Duodenal mucosa (tissue), 2 donors: ENCODE measurements at regions not wholly inside any gene's neighbourhood (a gene's known extent, or its start where the extent isn't known, plus 50 kb on each side); places are given as distances from the start of the nearest gene placed in this dataset.

Experiments used
- H3K27ac ChIP-seq: one replicate; pipeline ENCODE4 v1.7.0; 2013; ENCODE audit warnings: low read depth, low read length
- H3K27me3 ChIP-seq, 2 donors: one replicate each; pipeline ENCODE4 v1.7.0; 2013; ENCODE audit warnings: low read length in 2 of 2, control low read depth in 1 of 2; ENCODE audit not compliant: insufficient read depth in 2 of 2, control insufficient read depth in 1 of 2
- H3K36me3 ChIP-seq, 2 donors: one replicate each; pipeline ENCODE4 v1.7.0; 2013; ENCODE audit warnings: low read length in 2 of 2, control low read depth in 1 of 2; ENCODE audit not compliant: insufficient read depth in 2 of 2, control insufficient read depth in 1 of 2
- H3K4me1 ChIP-seq, 2 donors: one replicate each; pipeline ENCODE4 v1.7.0; 2013; ENCODE audit warnings: low read length in 2 of 2, control low read depth in 1 of 2; ENCODE audit not compliant: insufficient read depth in 2 of 2, control insufficient read depth in 1 of 2
- H3K4me3 ChIP-seq, 2 donors: one replicate each; pipeline ENCODE4 v1.7.0; 2013; ENCODE audit warnings: low read length in 2 of 2, low read depth in 1 of 2
- H3K9ac ChIP-seq, 2 donors: one replicate each; pipeline ENCODE4 v1.7.0; 2013; ENCODE audit warnings: low read length in 2 of 2, low read depth in 1 of 2
- H3K9me3 ChIP-seq, 2 donors: one replicate each; pipeline ENCODE4 v1.7.0; 2013; ENCODE audit warnings: low read length in 2 of 2, control low read depth in 1 of 2; ENCODE audit not compliant: control insufficient read depth in 1 of 2

GRCh38 chr10:4626919-4627318 is 199.1 kb upstream of the AKR1E2 start:
- Histone ChIP-seq H3K27me3 (no peaks in the 10 kb centered on the region), H3K9ac (no peak overlapping the region), H3K4me3 (no peak overlapping the region), H3K4me1 (no peaks in the 10 kb centered on the region), H3K9me3 (no peaks in the 10 kb centered on the region), H3K27ac (no peak overlapping the region), H3K36me3 (no peaks in the 10 kb centered on the region)

GRCh38 chr10:4623757-4624420 is 202.1 kb upstream of the AKR1E2 start:
- H3K36me3 ChIP-seq = no peaks in the 10 kb centered on the region
- no peak overlapping the region for H3K27ac ChIP-seq
- no peak overlapping the region for H3K4me3 ChIP-seq
- H3K27me3 ChIP-seq = no peaks in the 10 kb centered on the region
- H3K4me1 ChIP-seq = no peaks in the 10 kb centered on the region
- no peaks in the 10 kb centered on the region for H3K9me3 ChIP-seq
- H3K9ac ChIP-seq = no peak overlapping the region

GRCh38 chr10:4623200-4623599 is 202.8 kb upstream of the AKR1E2 start:
- H3K27me3 ChIP-seq = no peaks in the 10 kb centered on the region

GRCh38 chr10:4622384-4622783 is 203.6 kb upstream of the AKR1E2 start:
- H3K36me3 ChIP-seq = no peaks in the 10 kb centered on the region
- H3K9ac ChIP-seq = no peak overlapping the region
- no peak overlapping the region for H3K4me3 ChIP-seq
- H3K27me3 ChIP-seq = no peaks in the 10 kb centered on the region
- H3K9me3 ChIP-seq = no peaks in the 10 kb centered on the region
- no peaks in the 10 kb centered on the region for H3K4me1 ChIP-seq
- H3K27ac ChIP-seq = no peak overlapping the region

More at GRCh38 chr10:4623200-4623599, 202.8 kb upstream of the AKR1E2 start:
- H3K27ac ChIP-seq = no peak overlapping the region
- H3K9ac ChIP-seq = no peak overlapping the region
- no peak overlapping the region for H3K4me3 ChIP-seq
- no peaks in the 10 kb centered on the region for H3K4me1 ChIP-seq
- no peaks in the 10 kb centered on the region for H3K9me3 ChIP-seq
- H3K36me3 ChIP-seq = no peaks in the 10 kb centered on the region

GRCh38 chr10:4617589-4617988 is 208.4 kb upstream of the AKR1E2 start:
- Histone ChIP-seq H3K4me3 (no peak overlapping the region), H3K27me3 (no peaks in the 10 kb centered on the region), H3K9ac (no peak overlapping the region), H3K36me3 (no peaks in the 10 kb centered on the region), H3K9me3 (peaks cover 0 to 12% of the 10 kb centered on the region in 2 donors), H3K4me1 (no peaks in the 10 kb centered on the region), H3K27ac (no peak overlapping the region)

- no peaks in the 10 kb centered on the region for H3K36me3 ChIP-seq
- no peak overlapping the region for H3K4me3 ChIP-seq
- no peaks in the 10 kb centered on the region for H3K4me1 ChIP-seq
- H3K9ac ChIP-seq = no peak overlapping the region
- no peaks in the 10 kb centered on the region for H3K27me3 ChIP-seq
- H3K9me3 ChIP-seq = peaks cover 0 to 12% of the 10 kb centered on the region in 2 donors
- H3K27ac ChIP-seq = no peak overlapping the region
These were observed 211.0 kb upstream of the AKR1E2 start for GRCh38 chr10:4615042-4615441.

- no peaks in the 10 kb centered on the region for H3K4me1 ChIP-seq
- no peaks in the 10 kb centered on the region for H3K36me3 ChIP-seq
- H3K9me3 ChIP-seq = no peaks in the 10 kb centered on the region
- no peaks in the 10 kb centered on the region for H3K27me3 ChIP-seq
- H3K9ac ChIP-seq = no peak overlapping the region
- no peak overlapping the region for H3K27ac ChIP-seq
- no peak overlapping the region for H3K4me3 ChIP-seq
These were observed 216.8 kb upstream of the AKR1E2 start for GRCh38 chr10:4609251-4609650.

- H3K9me3 ChIP-seq = no peaks in the 10 kb centered on the region
- no peak overlapping the region for H3K4me3 ChIP-seq
- H3K4me1 ChIP-seq = no peaks in the 10 kb centered on the region
- H3K27me3 ChIP-seq = no peaks in the 10 kb centered on the region
- no peak overlapping the region for H3K27ac ChIP-seq
- no peaks in the 10 kb centered on the region for H3K36me3 ChIP-seq
- no peak overlapping the region for H3K9ac ChIP-seq
These were observed 218.3 kb upstream of the AKR1E2 start for GRCh38 chr10:4607681-4608080.

- no peak overlapping the region for H3K9ac ChIP-seq
- H3K4me1 ChIP-seq = no peaks in the 10 kb centered on the region
These were observed 219.0 kb upstream of the AKR1E2 start for GRCh38 chr10:4606856-4607636.

GRCh38 chr10:4602764-4603491 is 223.1 kb upstream of the AKR1E2 start:
- Histone ChIP-seq H3K4me1 (no peaks in the 10 kb centered on the region), H3K4me3 (no peak overlapping the region), H3K9me3 (no peaks in the 10 kb centered on the region), H3K36me3 (no peaks in the 10 kb centered on the region), H3K27me3 (no peaks in the 10 kb centered on the region), H3K27ac (no peak overlapping the region), H3K9ac (no peak overlapping the region)

More at GRCh38 chr10:4606856-4607636, 219.0 kb upstream of the AKR1E2 start:
- Histone ChIP-seq H3K27ac (no peak overlapping the region), H3K27me3 (no peaks in the 10 kb centered on the region), H3K4me3 (no peak overlapping the region), H3K36me3 (no peaks in the 10 kb centered on the region), H3K9me3 (no peaks in the 10 kb centered on the region)
